NCI-H187 (cell line): ENCODE measurements at regions not wholly inside any gene's neighbourhood (a gene's known extent, or its start where the extent isn't known, plus 50 kb on each side); places are given as distances from the start of the nearest gene placed in this dataset.
"Not testable (repeated sequence)": the region's sequence is repeated elsewhere in the genome, so short reads cannot be mapped to it uniquely, and the experiment has no call there.

Experiments used
- DNase-seq, 2 experiments: peaks; one replicate each; lab custom pipeline; 2025; lab: John Stamatoyannopoulos, UW

- no peak for DNase-seq
Measured at GRCh38 chr4:177948853-177949252, 506.6 kb upstream of the AGA start.

- DNase-seq, result no peak
Measured at GRCh38 chr4:177951026-177951425, 508.8 kb upstream of the AGA start.

GRCh38 chr4:177952723-177953122 is 510.5 kb upstream of the AGA start:
- no peak for DNase-seq

GRCh38 chr4:177957596-177958360 is 515.5 kb upstream of the AGA start:
- no peak for DNase-seq

GRCh38 chr4:177960566-177960965 is 518.3 kb upstream of the AGA start:
- no peak for DNase-seq

- no peak for DNase-seq
Measured at GRCh38 chr4:177961761-177962380, 519.6 kb upstream of the AGA start.

GRCh38 chr4:177964061-177964460 is 521.8 kb upstream of the AGA start:
- no peak for DNase-seq

GRCh38 chr4:177964693-177965168 is 522.5 kb upstream of the AGA start:
- DNase-seq, result no peak

- DNase-seq, result no peak
Measured at GRCh38 chr4:177967328-177967727, 525.1 kb upstream of the AGA start.

GRCh38 chr4:177968817-177969442 is 526.7 kb upstream of the AGA start:
- no peak for DNase-seq

GRCh38 chr4:177974461-177974860 is 532.2 kb upstream of the AGA start:
- no peak for DNase-seq

- DNase-seq, result no peak
Measured at GRCh38 chr4:177975315-177975987, 533.2 kb upstream of the AGA start.

GRCh38 chr4:177986236-177986635 is 544.0 kb upstream of the AGA start:
- DNase-seq, result no peak

- no peak for DNase-seq
Measured at GRCh38 chr4:177987896-177988295, 545.7 kb upstream of the AGA start.

- no peak for DNase-seq
Measured at GRCh38 chr4:177989503-177990201, 547.4 kb upstream of the AGA start.

- no peak for DNase-seq
Measured at GRCh38 chr4:178003098-178003657, 560.9 kb upstream of the AGA start.

- DNase-seq, result no peak
Measured at GRCh38 chr4:178010596-178010995, 568.4 kb upstream of the AGA start.

GRCh38 chr4:178015046-178015445 is 572.8 kb upstream of the AGA start:
- not testable (repeated sequence) for DNase-seq

GRCh38 chr4:178026999-178027398 is 584.8 kb upstream of the AGA start:
- no peak for DNase-seq

GRCh38 chr4:178027796-178028195 is 585.6 kb upstream of the AGA start:
- DNase-seq, result no peak

GRCh38 chr4:178028481-178028880 is 586.2 kb upstream of the AGA start:
- no peak for DNase-seq
